Kidney epithelial cell (primary cell): ENCODE measurements at regions not wholly inside any gene's neighbourhood (a gene's known extent, or its start where the extent isn't known, plus 50 kb on each side); places are given as distances from the start of the nearest gene placed in this dataset.
A peak's percentile ranks its signal among the peaks of the same experiment; 100 is the strongest.

Experiments
- DNase-seq: peaks from one replicate; pipeline ENCODE4 v3.0.0-alpha.2; 2010; ENCODE audit warnings: low read depth
- H3K27me3 ChIP-seq: 2 replicates; pipeline ENCODE4 v1.6.0; 2011; ENCODE audit warnings: low read length; ENCODE audit not compliant: control insufficient read depth, insufficient read depth
- H3K36me3 ChIP-seq: 2 replicates; pipeline ENCODE4 v1.5.1; 2011; ENCODE audit warnings: low read length; ENCODE audit not compliant: control insufficient read depth, insufficient read depth
- H3K4me3 ChIP-seq: 2 replicates; pipeline ENCODE4 v1.5.1; 2011; ENCODE audit warnings: low read depth, mild to moderate bottlenecking, control low read depth, low read length
- CTCF ChIP-seq: IDR thresholded peaks from 2 replicates; pipeline ENCODE4 v1.5.1; 2011; ENCODE audit warnings: mild to moderate bottlenecking, moderate library complexity, low read length, control low read depth, inconsistent platforms; ENCODE audit not compliant: insufficient read depth, poor library complexity, severe bottlenecking

DNA sequence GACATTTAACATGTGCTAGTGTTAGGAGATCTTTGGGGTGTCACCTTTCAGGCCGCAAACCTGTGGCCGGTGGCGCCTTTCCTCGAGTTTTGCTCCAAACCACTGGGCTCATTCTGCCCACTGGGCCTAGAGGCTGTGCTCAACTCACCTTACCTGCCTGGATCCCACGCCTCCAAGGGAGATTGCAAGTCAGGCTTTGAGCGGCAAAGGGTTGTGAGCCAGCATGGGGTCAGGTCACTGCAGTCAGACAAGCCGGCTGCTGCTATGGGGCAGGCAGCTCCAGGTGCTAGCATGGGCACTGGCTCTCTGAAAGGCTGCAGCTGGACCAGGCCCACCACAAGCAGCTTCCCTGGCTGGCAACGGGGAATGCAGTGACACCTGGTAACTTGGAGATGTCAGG, 265.5 kb downstream of the ZBBX start:
- TF ChIP-seq CTCF, result no peak
- DNase-seq, result no peak

DNA sequence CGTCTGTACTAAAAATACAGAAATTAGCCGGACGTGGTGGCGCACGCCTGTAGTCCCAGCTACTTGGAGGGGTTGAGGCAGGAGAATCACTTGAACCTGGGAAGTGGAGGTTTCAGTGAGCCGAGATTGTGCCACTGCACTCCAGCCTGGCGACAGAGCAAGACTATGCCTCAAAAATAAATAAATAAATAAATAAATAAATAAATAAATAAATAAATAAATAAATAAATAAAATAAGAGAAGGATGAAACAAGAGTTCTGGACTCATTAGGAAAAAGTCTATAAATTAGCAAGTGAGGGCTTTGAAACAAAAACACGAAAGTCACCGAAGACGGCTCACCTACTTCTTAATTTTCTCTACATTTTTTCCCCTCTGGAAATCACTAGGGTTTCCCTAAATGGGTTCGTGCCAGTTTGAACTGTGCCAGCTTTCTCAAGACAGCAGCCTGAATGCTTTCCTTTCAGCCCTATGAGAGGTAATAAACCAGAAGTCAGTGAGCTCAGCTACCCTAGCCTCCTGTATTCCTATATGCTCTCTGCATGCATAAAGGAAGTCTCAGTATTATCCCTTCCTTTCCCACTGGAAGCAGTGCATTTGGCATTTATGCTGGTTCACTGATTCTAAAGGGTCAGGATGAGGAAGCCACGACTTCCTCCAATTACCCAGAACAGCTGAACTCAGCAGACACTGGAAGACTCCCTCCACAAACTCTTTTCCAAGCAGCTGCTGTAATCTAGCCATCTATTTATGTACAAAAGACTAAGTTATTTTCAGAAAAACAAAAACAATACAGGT, 266.9 kb downstream of the ZBBX start:
- Histone ChIP-seq H3K36me3 (no peaks in the 10 kb centered on the region), H3K4me3 (no peak overlapping the region), H3K27me3 (no peaks in the 10 kb centered on the region)
- no peak for TF ChIP-seq CTCF
- DNase-seq, result no peak

More for the DNA sequence above, 265.5 kb downstream of the ZBBX start:
- Histone ChIP-seq H3K4me3 (no peak overlapping the region), H3K27me3 (no peaks in the 10 kb centered on the region), H3K36me3 (no peaks in the 10 kb centered on the region)

DNA sequence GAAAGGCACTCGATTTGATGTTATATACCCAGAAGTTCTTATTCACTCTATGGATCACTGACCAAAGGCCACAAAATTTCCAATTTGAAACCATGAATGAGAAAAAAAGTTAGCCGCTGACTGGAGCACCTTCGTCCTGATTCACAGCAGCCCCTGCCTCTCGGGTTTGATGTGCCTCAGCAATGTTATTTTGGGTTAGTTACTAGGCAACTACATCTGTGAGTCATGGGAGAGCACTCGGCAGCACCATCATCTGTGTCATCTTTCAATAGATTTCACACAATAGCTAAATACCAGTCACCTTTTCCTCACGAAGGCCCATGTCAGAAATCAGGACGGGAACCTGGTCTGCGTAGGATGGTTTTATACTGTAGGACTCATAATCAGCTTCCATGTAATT, 269.2 kb downstream of the ZBBX start:
- Histone ChIP-seq H3K27me3 (no peaks in the 10 kb centered on the region), H3K4me3 (no peak overlapping the region), H3K36me3 (no peaks in the 10 kb centered on the region)
- DNase-seq, result peak; percentile 71
- TF ChIP-seq CTCF, result no peak

- DNase-seq, result no peak
- Histone ChIP-seq H3K4me3 (no peak overlapping the region), H3K27me3 (no peaks in the 10 kb centered on the region), H3K36me3 (no peaks in the 10 kb centered on the region)
- TF ChIP-seq CTCF, result no peak
Observed at GRCh38 chr3:167109746-167110145, 270.4 kb downstream of the ZBBX start.

- Histone ChIP-seq H3K36me3 (no peaks in the 10 kb centered on the region), H3K4me3 (no peak overlapping the region), H3K27me3 (no peaks in the 10 kb centered on the region)
- no peak for DNase-seq
- TF ChIP-seq CTCF, result no peak
Observed at GRCh38 chr3:167106456-167106855, 273.6 kb downstream of the ZBBX start.

DNA sequence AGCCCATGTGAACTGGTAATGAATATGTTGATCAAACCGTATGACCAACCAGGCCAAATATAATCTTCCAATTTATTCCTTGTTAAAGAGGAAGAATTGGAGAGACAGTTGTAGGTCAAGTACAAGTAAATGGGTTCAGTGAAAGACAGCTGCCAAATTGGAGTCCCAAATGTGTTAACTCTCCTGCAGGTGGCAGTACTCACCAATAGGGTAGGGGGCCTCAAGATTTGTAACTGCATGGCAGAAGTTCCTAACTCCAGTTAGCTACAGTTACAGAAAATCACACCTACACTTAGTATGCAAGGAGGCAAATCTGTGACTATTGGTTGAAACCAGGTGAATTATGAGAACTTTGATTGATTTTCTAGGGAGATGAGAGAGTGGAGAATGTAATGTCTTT, 278.0 kb downstream of the ZBBX start:
- peak; percentile 17 for TF ChIP-seq CTCF
- no peak for DNase-seq
- Histone ChIP-seq H3K4me3 (no peak overlapping the region), H3K36me3 (no peaks in the 10 kb centered on the region), H3K27me3 (no peaks in the 10 kb centered on the region)
